WTC11 (cell line): ENCODE measurements at regions not wholly inside any gene's neighbourhood (a gene's known extent, or its start where the extent isn't known, plus 50 kb on each side); places are given as distances from the start of the nearest gene placed in this dataset.

Experiments
- ATAC-seq: fragments of 200-7000 bp; cut with Tn5 transposase; 2 replicates; pipeline ENCODE4 v1.10.0; 2021; ENCODE audit warnings: mild to moderate bottlenecking, moderate library complexity
- CTCF ChIA-PET: fragments of 300-600 bp; sonication (Branson Sonifier 250); formaldehyde crosslinking; loops from one replicate; lab custom pipeline; 2021; ENCODE audit warnings: antibody characterized with exemption; lab: Charles Lee
- POLR2A ChIA-PET: fragments of 350-600 bp; sonication (Branson Sonifier 250); formaldehyde crosslinking; loops from one replicate; lab custom pipeline; 2021; ENCODE audit warnings: antibody characterized with exemption; lab: Charles Lee
- DNase-seq: peaks from one replicate; pipeline ENCODE4 v3.0.0; 2021; ENCODE audit warnings: low spot score
- H3K27ac Mint-ChIP-seq: 2 replicates; pipeline ENCODE4 v1.8.0; 2021; ENCODE audit warnings: mixed read lengths
- H3K27me3 Mint-ChIP-seq: 2 replicates; pipeline ENCODE4 v1.8.0; 2021; ENCODE audit warnings: low read depth, mild to moderate bottlenecking, moderate library complexity, mixed read lengths
- H3K36me3 Mint-ChIP-seq: 2 replicates; pipeline ENCODE4 v1.8.0; 2021; ENCODE audit warnings: mixed read lengths
- H3K4me1 Mint-ChIP-seq: 2 replicates; pipeline ENCODE4 v1.8.0; 2022; ENCODE audit warnings: mixed read lengths
- H3K4me3 Mint-ChIP-seq: 2 replicates; pipeline ENCODE4 v1.8.0; 2021; ENCODE audit warnings: mild to moderate bottlenecking, moderate library complexity, mixed read lengths
- H3K9me3 Mint-ChIP-seq: 2 replicates; pipeline ENCODE4 v1.8.0; 2021; ENCODE audit warnings: mixed read lengths
- ATF6 ChIP-seq: sonication (generic); formaldehyde crosslinking; IDR thresholded peaks from 2 replicates; pipeline ENCODE4 v1.8.1; 2023; ENCODE audit warnings: mild to moderate bottlenecking, missing genetic modification reagents
- CBFB ChIP-seq: sonication (generic); formaldehyde crosslinking; IDR thresholded peaks from 2 replicates; pipeline ENCODE4 v1.8.1; 2022; ENCODE audit warnings: mild to moderate bottlenecking, low read depth, missing genetic modification reagents
- CREB1 ChIP-seq: sonication (generic); formaldehyde crosslinking; IDR thresholded peaks from 2 replicates; pipeline ENCODE4 v1.8.0; 2023; ENCODE audit warnings: mild to moderate bottlenecking, missing genetic modification reagents
- ERG ChIP-seq: fragments of 250-450 bp; sonication (Bioruptor Pico); IDR thresholded peaks from 2 replicates; pipeline ENCODE4 v1.8.0; 2021; ENCODE audit warnings: mild to moderate bottlenecking
- ESRRA ChIP-seq: sonication (generic); formaldehyde crosslinking; IDR thresholded peaks from 2 replicates; pipeline ENCODE4 v1.8.1; 2022; ENCODE audit warnings: mild to moderate bottlenecking, missing genetic modification reagents, borderline replicate concordance
- FOXJ3 ChIP-seq: sonication (generic); formaldehyde crosslinking; IDR thresholded peaks from 2 replicates; pipeline ENCODE4 v1.9.0; 2021; ENCODE audit warnings: missing genetic modification reagents, mild to moderate bottlenecking, borderline replicate concordance
- FOXK1 ChIP-seq: sonication (generic); formaldehyde crosslinking; IDR thresholded peaks from 2 replicates; pipeline ENCODE4 v1.8.0; 2022; ENCODE audit warnings: mild to moderate bottlenecking, moderate library complexity, missing genetic modification reagents
- FOXP4 ChIP-seq: sonication (generic); formaldehyde crosslinking; IDR thresholded peaks from 2 replicates; pipeline ENCODE4 v1.8.0; 2022; ENCODE audit warnings: mild to moderate bottlenecking, missing genetic modification reagents
- GRHL2 ChIP-seq: fragments of 250-450 bp; sonication (Bioruptor Pico); IDR thresholded peaks from 2 replicates; pipeline ENCODE4 v1.8.0; 2022; ENCODE audit warnings: mild to moderate bottlenecking, moderate library complexity; ENCODE audit not compliant: insufficient replicate concordance, severe bottlenecking
- HMGA2 ChIP-seq: fragments of 250-450 bp; sonication (Bioruptor Pico); IDR thresholded peaks from 2 replicates; pipeline ENCODE4 v1.4.0; 2021; ENCODE audit warnings: mild to moderate bottlenecking, moderate library complexity
- IRF1 ChIP-seq: sonication (generic); formaldehyde crosslinking; IDR thresholded peaks from 2 replicates; pipeline ENCODE4 v1.8.0; 2023; ENCODE audit warnings: missing genetic modification reagents
- NFATC4 ChIP-seq: fragments of 250-450 bp; sonication (Bioruptor Pico); IDR thresholded peaks from 2 replicates; pipeline ENCODE4 v1.9.0; 2021; ENCODE audit warnings: mild to moderate bottlenecking
- NFYB ChIP-seq: sonication (generic); formaldehyde crosslinking; conservative IDR thresholded peaks from 2 replicates; pipeline ENCODE4 v1.8.0; 2022; ENCODE audit warnings: low read depth, missing genetic modification reagents
- RORB ChIP-seq: fragments of 250-450 bp; sonication (Bioruptor Pico); IDR thresholded peaks from 2 replicates; pipeline ENCODE4 v1.9.0; 2021; ENCODE audit warnings: mild to moderate bottlenecking
- SP1 ChIP-seq: sonication (generic); formaldehyde crosslinking; conservative IDR thresholded peaks from 2 replicates; pipeline ENCODE4 v1.8.1; 2022; ENCODE audit warnings: missing genetic modification reagents
- TEAD1 ChIP-seq: sonication (generic); formaldehyde crosslinking; IDR thresholded peaks from 2 replicates; pipeline ENCODE4 v1.8.0; 2022; ENCODE audit warnings: mild to moderate bottlenecking, missing genetic modification reagents
- USF1 ChIP-seq: sonication (generic); formaldehyde crosslinking; IDR thresholded peaks from 2 replicates; pipeline ENCODE4 v1.8.0; 2022; ENCODE audit warnings: mild to moderate bottlenecking, missing genetic modification reagents
- ZBTB43 ChIP-seq: sonication (generic); formaldehyde crosslinking; IDR thresholded peaks from 2 replicates; pipeline ENCODE4 v1.8.1; 2023; ENCODE audit warnings: mild to moderate bottlenecking, missing genetic modification reagents
- ZMAT4 ChIP-seq: fragments of 250-450 bp; sonication (Bioruptor Pico); IDR thresholded peaks from 2 replicates; pipeline ENCODE4 v1.9.0; 2021; ENCODE audit warnings: mild to moderate bottlenecking
- ZNF263 ChIP-seq: sonication (generic); formaldehyde crosslinking; IDR thresholded peaks from 2 replicates; pipeline ENCODE4 v1.8.1; 2022; ENCODE audit warnings: low read depth, mild to moderate bottlenecking, moderate library complexity, missing genetic modification reagents
- ZNF423 ChIP-seq: fragments of 250-450 bp; sonication (Bioruptor Pico); IDR thresholded peaks from 2 replicates; pipeline ENCODE4 v2.1.2; 2022; ENCODE audit warnings: mild to moderate bottlenecking, moderate library complexity

GRCh38 chr20:56900252-56900651, 271.1 kb downstream of the TFAP2C start:
- H3K27me3 Mint-ChIP-seq, result peaks cover 5% of the 10 kb centered on the region
- H3K36me3 Mint-ChIP-seq, result peaks cover 7% of the 10 kb centered on the region
- CTCF ChIA-PET, result no interaction called here
- H3K4me1 Mint-ChIP-seq, result peaks cover 25% of the 10 kb centered on the region
- no peak overlapping the region for H3K27ac Mint-ChIP-seq
- peaks cover 14% of the 10 kb centered on the region for H3K9me3 Mint-ChIP-seq
- TF ChIP-seq HMGA2 (CRISPR knock-in tag), result no peak
- no peak for TF ChIP-seq ATF6 (CRISPR knock-in tag)
- no peak for TF ChIP-seq USF1 (CRISPR knock-in tag)
- TF ChIP-seq CREB1, result no peak
- TF ChIP-seq RORB, result no peak
- TF ChIP-seq GRHL2 (CRISPR knock-in tag), result no peak
- TF ChIP-seq FOXK1 (CRISPR knock-in tag), result no peak
- TF ChIP-seq FOXP4 (CRISPR knock-in tag), result no peak
- no peak for TF ChIP-seq ZNF423 (CRISPR knock-in tag)
- TF ChIP-seq TEAD1 (CRISPR knock-in tag), result no peak
- TF ChIP-seq ERG (CRISPR knock-in tag), result no peak
- no peak for TF ChIP-seq ZNF263 (CRISPR knock-in tag)
- no peak for TF ChIP-seq FOXJ3
- TF ChIP-seq, all 79 proteins: peak for 0
- DNase-seq (no peak), ATAC-seq (no peak)
- POLR2A ChIA-PET, result no interaction called here
- H3K4me3 Mint-ChIP-seq, result no peak overlapping the region

- ATAC-seq (no peak), DNase-seq (no peak)
- Mint-ChIP-seq H3K9me3 (peaks cover 14% of the 10 kb centered on the region), H3K27me3 (peaks cover 5% of the 10 kb centered on the region), H3K36me3 (peaks cover 7% of the 10 kb centered on the region), H3K4me1 (peaks cover 5% of the 10 kb centered on the region), H3K27ac (no peak overlapping the region), H3K4me3 (no peak overlapping the region)
- CTCF ChIA-PET, result no interaction called here
- POLR2A ChIA-PET, result no interaction called here
- no peak for TF ChIP-seq CBFB
- TF ChIP-seq ATF6 (CRISPR knock-in tag), result no peak
- TF ChIP-seq ZMAT4 (CRISPR knock-in tag), result no peak
- no peak for TF ChIP-seq IRF1
- TF ChIP-seq ZBTB43 (CRISPR knock-in tag), result no peak
- TF ChIP-seq NFYB (CRISPR knock-in tag), result no peak
- no peak for TF ChIP-seq ESRRA (CRISPR knock-in tag)
- TF ChIP-seq NFATC4, result no peak
- no peak for TF ChIP-seq SP1 (CRISPR knock-in tag)
These were observed 274.3 kb downstream of the TFAP2C start for GRCh38 chr20:56903421-56903820.
